ENCODE measurements at regions not wholly inside any gene's neighbourhood (a gene's known extent, or its start where the extent isn't known, plus 50 kb on each side); places are given as distances from the start of the nearest gene placed in this dataset.

DNA sequence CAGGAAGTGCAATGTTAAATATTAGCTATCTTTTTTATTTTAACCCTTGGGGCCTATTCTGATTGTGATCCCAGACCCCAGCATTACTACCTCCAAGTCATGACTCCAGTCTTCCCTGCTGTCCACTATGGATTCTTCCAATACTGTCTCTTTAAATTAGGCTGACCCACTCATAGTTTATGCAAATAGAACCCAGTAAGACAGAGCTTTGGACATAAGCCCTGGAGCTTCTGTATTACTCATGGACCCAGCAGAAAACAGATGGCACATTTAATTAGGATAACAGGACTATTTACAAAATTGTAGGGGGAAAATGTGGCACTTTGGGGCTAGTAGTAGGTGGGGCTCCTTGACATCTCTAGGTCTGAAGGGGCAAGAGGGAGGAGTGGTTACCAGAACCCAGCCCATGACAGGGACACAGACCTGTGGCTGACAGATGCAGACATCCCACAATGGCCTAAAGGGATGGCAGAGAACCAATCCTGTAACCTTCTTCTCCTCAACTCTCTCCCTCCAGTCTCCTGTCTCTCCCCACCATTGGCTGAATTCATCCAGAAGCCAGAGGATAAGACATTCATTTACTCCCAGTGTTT, 233.5 kb downstream of the OMA1 start:
- TF ChIP-seq, protein P1, sequence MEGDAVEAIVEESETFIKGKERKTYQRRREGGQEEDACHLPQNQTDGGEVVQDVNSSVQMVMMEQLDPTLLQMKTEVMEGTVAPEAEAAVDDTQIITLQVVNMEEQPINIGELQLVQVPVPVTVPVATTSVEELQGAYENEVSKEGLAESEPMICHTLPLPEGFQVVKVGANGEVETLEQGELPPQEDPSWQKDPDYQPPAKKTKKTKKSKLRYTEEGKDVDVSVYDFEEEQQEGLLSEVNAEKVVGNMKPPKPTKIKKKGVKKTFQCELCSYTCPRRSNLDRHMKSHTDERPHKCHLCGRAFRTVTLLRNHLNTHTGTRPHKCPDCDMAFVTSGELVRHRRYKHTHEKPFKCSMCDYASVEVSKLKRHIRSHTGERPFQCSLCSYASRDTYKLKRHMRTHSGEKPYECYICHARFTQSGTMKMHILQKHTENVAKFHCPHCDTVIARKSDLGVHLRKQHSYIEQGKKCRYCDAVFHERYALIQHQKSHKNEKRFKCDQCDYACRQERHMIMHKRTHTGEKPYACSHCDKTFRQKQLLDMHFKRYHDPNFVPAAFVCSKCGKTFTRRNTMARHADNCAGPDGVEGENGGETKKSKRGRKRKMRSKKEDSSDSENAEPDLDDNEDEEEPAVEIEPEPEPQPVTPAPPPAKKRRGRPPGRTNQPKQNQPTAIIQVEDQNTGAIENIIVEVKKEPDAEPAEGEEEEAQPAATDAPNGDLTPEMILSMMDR (conservative IDR thresholded peaks at IDR 0.05) = no peak
- Histone ChIP-seq H3K36me3 (ENCODE audit: control insufficient read depth, insufficient read depth, low read length) (no peaks in the 10 kb centered on the region), H3K9me3 (ENCODE audit: control insufficient read depth, low read length) (no peaks in the 10 kb centered on the region), H3K4me3 (ENCODE audit: low read length) (no peak overlapping the region), H3K9ac (ENCODE audit: extremely low read depth, low read length, poor library complexity, severe bottlenecking) (no peak overlapping the region), H3K27me3 (ENCODE audit: control insufficient read depth, insufficient read depth, low read length, poor library complexity, severe bottlenecking) (no peaks in the 10 kb centered on the region), H3K27ac (ENCODE audit: low read depth, low read length) (no peak overlapping the region), H3K4me1 (ENCODE audit: control insufficient read depth, insufficient read depth, low read length) (no peaks in the 10 kb centered on the region)
- Mint-ChIP-seq H3K27me3 (ENCODE audit: insufficient read depth) (peaks cover 3% of the 10 kb centered on the region), H3K4me3 (no peak overlapping the region), H3K27ac (no peak overlapping the region), H3K4me1 (peaks cover 3% of the 10 kb centered on the region), H3K9me3 (no peaks in the 10 kb centered on the region), H3K36me3 (ENCODE audit: low read depth) (no peaks in the 10 kb centered on the region)
- no peak for DNase-seq

DNA sequence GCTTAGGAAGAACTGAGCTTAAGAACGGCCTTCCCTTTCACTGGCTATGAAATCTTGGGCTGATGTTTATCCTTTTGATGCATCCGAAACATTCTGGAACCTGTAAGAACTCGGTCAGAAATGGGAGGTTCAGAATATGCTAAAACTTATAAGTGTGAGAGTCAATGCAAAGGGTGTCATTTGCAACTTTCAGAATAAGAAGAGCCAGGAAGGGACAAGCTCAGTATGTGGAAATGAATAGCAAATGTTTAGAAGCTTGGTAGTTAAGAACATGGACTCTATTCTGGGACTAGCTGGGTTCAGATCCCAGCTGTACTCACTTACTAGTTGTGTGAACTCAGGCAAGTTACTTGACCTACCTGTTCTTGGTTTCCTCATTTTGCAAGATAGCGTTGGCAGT, 234.1 kb downstream of the OMA1 start:
- no peaks in the 10 kb centered on the region for H3K9me3 Mint-ChIP-seq

DNA sequence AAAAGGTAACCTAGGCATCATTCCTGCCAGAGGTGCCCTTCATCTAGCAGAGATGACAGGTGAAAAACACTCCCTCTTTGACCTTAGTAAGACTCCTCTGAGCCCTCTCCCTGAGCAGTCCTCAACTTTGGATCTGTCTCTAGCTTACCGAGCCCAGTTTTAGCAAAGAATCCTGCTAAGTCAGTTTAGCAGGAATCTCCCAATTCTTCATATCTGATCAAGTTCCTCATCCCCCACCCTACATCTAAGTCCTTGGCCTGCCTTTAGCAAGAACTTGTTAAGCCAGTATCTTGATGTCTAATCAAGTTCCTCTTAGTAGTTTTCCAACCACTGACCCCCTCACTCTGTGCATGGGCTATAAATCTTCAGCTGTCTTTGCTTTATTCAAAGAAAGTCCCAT, 235.6 kb downstream of the OMA1 start:
- WGBS, 2 experiments (ENCODE audit: insufficient coverage in 1 of 2, insufficient read length in 1 of 2) = 89 to 91% methylated on average over 1 of the region's 1 CpG
- H3K4me3 ChIP-seq (ENCODE audit: low read length) = no peak overlapping the region
- DNase-seq = no peak
- no peak overlapping the region for H3K27ac ChIP-seq (ENCODE audit: low read depth, low read length)
- H3K4me1 Mint-ChIP-seq = peaks cover 1% of the 10 kb centered on the region
- no peaks in the 10 kb centered on the region for H3K27me3 ChIP-seq (ENCODE audit: control insufficient read depth, insufficient read depth, low read length, poor library complexity, severe bottlenecking)
- TF ChIP-seq, protein P1 (conservative IDR thresholded peaks at IDR 0.05) = no peak
- H3K9ac ChIP-seq (ENCODE audit: extremely low read depth, low read length, poor library complexity, severe bottlenecking) = no peak overlapping the region
- no peak overlapping the region for H3K4me3 Mint-ChIP-seq
- H3K9me3 Mint-ChIP-seq = no peaks in the 10 kb centered on the region
- no peaks in the 10 kb centered on the region for H3K36me3 Mint-ChIP-seq (ENCODE audit: low read depth)
- H3K27me3 Mint-ChIP-seq (ENCODE audit: insufficient read depth) = no peaks in the 10 kb centered on the region
- no peak overlapping the region for H3K27ac Mint-ChIP-seq
- H3K9me3 ChIP-seq (ENCODE audit: control insufficient read depth, low read length) = no peaks in the 10 kb centered on the region
- H3K36me3 ChIP-seq (ENCODE audit: control insufficient read depth, insufficient read depth, low read length) = no peaks in the 10 kb centered on the region
- H3K4me1 ChIP-seq (ENCODE audit: control insufficient read depth, insufficient read depth, low read length) = no peaks in the 10 kb centered on the region

More for the DNA sequence above, 234.1 kb downstream of the OMA1 start:
- Mint-ChIP-seq H3K27me3 (ENCODE audit: insufficient read depth) (peaks cover 3% of the 10 kb centered on the region), H3K4me3 (no peak overlapping the region), H3K27ac (no peak overlapping the region), H3K4me1 (peaks cover under 1% of the 10 kb centered on the region), H3K36me3 (ENCODE audit: low read depth) (no peaks in the 10 kb centered on the region)
- H3K4me3 ChIP-seq (ENCODE audit: low read length) = no peak overlapping the region
- no peaks in the 10 kb centered on the region for H3K27me3 ChIP-seq (ENCODE audit: control insufficient read depth, insufficient read depth, low read length, poor library complexity, severe bottlenecking)
- no peaks in the 10 kb centered on the region for H3K4me1 ChIP-seq (ENCODE audit: control insufficient read depth, insufficient read depth, low read length)
- no peaks in the 10 kb centered on the region for H3K9me3 ChIP-seq (ENCODE audit: control insufficient read depth, low read length)
- H3K9ac ChIP-seq (ENCODE audit: extremely low read depth, low read length, poor library complexity, severe bottlenecking) = no peak overlapping the region
- 74% methylated on average over 3 of the region's 4 CpGs for WGBS, 2 experiments (ENCODE audit: insufficient coverage in 1 of 2, insufficient read length in 1 of 2)
- TF ChIP-seq, protein P1 (conservative IDR thresholded peaks at IDR 0.05) = no peak
- H3K36me3 ChIP-seq (ENCODE audit: control insufficient read depth, insufficient read depth, low read length) = no peaks in the 10 kb centered on the region
- no peak for DNase-seq
- H3K27ac ChIP-seq (ENCODE audit: low read depth, low read length) = no peak overlapping the region
